ENCODE measurements at regions not wholly inside any gene's neighbourhood (a gene's known extent, or its start where the extent isn't known, plus 50 kb on each side); places are given as distances from the start of the nearest gene placed in this dataset.

DNA sequence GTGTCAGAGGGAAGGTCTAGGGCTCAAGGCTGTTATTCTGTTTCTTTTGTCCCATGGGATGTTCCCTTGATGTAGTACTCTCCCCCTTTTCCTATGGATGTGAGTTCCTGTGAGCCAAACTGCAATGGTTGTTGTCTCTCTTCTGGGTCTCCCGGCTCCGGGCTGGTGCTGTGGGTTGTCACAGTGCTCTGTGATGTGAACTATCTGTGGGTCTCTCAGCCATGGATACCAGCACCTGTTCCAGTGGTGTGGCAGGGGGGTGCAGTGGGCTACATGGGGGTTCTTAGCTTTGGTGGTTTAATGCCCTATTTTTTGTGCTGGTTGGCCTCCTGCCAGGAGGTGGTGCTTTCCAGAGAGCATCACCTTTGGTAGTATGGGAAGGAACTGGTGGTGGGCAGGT lies 941.1 kb downstream of the KCNA4 start:
- POLR2A ChIA-PET, result no interaction called here
- TF ChIP-seq ZNF624 (tag by site-specific recombination; IDR thresholded peaks at IDR 0.05), result no peak
- no peak for TF ChIP-seq GLIS1 (tag by site-specific recombination; IDR thresholded peaks at IDR 0.05)
- no peak for TF ChIP-seq ZFP3 (tag by site-specific recombination; IDR thresholded peaks at IDR 0.05; ENCODE audit: low read depth)
- TF ChIP-seq SP2 (tag by site-specific recombination; IDR thresholded peaks at IDR 0.05), result no peak
- TF ChIP-seq ZNF133 (tag by site-specific recombination; IDR thresholded peaks at IDR 0.05), result no peak
- no peak for TF ChIP-seq ZNF677 (tag by site-specific recombination; IDR thresholded peaks at IDR 0.05)
- TF ChIP-seq ZNF555 (tag by site-specific recombination; conservative IDR thresholded peaks at IDR 0.05), result no peak
- TF ChIP-seq ZNF223 (tag by site-specific recombination; IDR thresholded peaks at IDR 0.05), result no peak
- TF ChIP-seq ZNF473 (tag by site-specific recombination; IDR thresholded peaks at IDR 0.05), result no peak
- no peak for TF ChIP-seq KLF8 (tag by site-specific recombination; IDR thresholded peaks at IDR 0.05)
- TF ChIP-seq, protein P1, sequence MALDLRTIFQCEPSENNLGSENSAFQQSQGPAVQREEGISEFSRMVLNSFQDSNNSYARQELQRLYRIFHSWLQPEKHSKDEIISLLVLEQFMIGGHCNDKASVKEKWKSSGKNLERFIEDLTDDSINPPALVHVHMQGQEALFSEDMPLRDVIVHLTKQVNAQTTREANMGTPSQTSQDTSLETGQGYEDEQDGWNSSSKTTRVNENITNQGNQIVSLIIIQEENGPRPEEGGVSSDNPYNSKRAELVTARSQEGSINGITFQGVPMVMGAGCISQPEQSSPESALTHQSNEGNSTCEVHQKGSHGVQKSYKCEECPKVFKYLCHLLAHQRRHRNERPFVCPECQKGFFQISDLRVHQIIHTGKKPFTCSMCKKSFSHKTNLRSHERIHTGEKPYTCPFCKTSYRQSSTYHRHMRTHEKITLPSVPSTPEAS (tag by site-specific recombination; IDR thresholded peaks at IDR 0.05), result no peak
- TF ChIP-seq ZNF600 (tag by site-specific recombination; IDR thresholded peaks at IDR 0.05), result no peak
- TF ChIP-seq, protein P2, sequence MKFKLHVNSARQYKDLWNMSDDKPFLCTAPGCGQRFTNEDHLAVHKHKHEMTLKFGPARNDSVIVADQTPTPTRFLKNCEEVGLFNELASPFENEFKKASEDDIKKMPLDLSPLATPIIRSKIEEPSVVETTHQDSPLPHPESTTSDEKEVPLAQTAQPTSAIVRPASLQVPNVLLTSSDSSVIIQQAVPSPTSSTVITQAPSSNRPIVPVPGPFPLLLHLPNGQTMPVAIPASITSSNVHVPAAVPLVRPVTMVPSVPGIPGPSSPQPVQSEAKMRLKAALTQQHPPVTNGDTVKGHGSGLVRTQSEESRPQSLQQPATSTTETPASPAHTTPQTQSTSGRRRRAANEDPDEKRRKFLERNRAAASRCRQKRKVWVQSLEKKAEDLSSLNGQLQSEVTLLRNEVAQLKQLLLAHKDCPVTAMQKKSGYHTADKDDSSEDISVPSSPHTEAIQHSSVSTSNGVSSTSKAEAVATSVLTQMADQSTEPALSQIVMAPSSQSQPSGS (tag by site-specific recombination; IDR thresholded peaks at IDR 0.05; ENCODE audit: low read depth), result no peak
- TF ChIP-seq ZNF416 (tag by site-specific recombination; IDR thresholded peaks at IDR 0.05), result no peak
- TF ChIP-seq, protein P3, sequence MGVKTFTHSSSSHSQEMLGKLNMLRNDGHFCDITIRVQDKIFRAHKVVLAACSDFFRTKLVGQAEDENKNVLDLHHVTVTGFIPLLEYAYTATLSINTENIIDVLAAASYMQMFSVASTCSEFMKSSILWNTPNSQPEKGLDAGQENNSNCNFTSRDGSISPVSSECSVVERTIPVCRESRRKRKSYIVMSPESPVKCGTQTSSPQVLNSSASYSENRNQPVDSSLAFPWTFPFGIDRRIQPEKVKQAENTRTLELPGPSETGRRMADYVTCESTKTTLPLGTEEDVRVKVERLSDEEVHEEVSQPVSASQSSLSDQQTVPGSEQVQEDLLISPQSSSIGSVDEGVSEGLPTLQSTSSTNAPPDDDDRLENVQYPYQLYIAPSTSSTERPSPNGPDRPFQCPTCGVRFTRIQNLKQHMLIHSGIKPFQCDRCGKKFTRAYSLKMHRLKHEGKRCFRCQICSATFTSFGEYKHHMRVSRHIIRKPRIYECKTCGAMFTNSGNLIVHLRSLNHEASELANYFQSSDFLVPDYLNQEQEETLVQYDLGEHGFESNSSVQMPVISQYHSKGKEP (tag by site-specific recombination; IDR thresholded peaks at IDR 0.05), result no peak

DNA sequence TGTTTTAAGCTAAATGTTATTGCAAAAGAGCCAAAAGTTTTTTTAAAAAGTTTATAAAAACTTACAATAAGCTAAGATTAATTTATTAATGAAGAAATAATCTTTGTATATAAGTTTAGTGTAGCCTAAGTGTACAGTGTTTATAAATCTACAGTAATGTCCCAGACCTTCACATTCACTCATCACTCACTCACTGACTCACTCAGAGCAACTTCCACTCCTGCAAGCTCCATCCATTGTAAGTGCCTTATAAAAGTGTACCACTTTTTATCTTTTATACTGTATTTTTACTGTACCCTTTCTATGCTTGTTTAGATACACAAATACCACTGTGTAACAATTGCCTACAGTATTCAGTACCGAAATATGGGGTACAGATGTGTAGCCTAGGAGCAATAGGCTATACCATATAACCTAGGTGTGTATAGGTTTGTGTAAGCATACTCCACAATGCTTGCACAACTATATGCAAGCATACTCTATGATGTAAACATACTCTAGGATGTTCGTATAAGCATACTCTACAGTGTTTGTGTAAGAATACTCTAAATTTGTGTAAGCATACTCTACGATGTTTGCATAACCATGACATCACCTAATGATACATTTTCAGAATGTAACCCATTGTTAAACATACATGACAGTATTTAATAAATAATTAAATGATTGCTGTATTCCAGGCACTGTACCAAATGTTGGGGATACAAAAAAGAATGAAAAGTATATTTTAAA lies 953.0 kb downstream of the KCNA4 start:
- Histone ChIP-seq H3K4me1 (ENCODE audit: control insufficient read depth, insufficient read depth, low read length) (no peaks in the 10 kb centered on the region), H3K27ac (ENCODE audit: extremely low read depth, low read depth, low read length) (no peak overlapping the region), H3K9me3 (ENCODE audit: control insufficient read depth, insufficient read depth, low read depth, low read length) (no peaks in the 10 kb centered on the region), H3K4me3 (ENCODE audit: low read depth, low read length) (no peak overlapping the region), H3K36me3 (ENCODE audit: control insufficient read depth in 2 of 2, insufficient read depth in 1 of 2, low read length in 2 of 2) (no peaks in the 10 kb centered on the region)
- ChIA-PET CTCF (interaction anchor here (0.6 to 0.7 kb wide), 2 partner anchors 282 to 1500 kb away, joined by 3 read pairs; no protein-coding TSS in a partner anchor), POLR2A (no interaction called here)
- TF ChIP-seq BCL11B (tag by site-specific recombination; IDR thresholded peaks at IDR 0.05; ENCODE audit: low read depth), result no peak
- no peak for TF ChIP-seq ZNF221 (tag by site-specific recombination; IDR thresholded peaks at IDR 0.05; ENCODE audit: borderline replicate concordance)
- TF ChIP-seq, protein P4, sequence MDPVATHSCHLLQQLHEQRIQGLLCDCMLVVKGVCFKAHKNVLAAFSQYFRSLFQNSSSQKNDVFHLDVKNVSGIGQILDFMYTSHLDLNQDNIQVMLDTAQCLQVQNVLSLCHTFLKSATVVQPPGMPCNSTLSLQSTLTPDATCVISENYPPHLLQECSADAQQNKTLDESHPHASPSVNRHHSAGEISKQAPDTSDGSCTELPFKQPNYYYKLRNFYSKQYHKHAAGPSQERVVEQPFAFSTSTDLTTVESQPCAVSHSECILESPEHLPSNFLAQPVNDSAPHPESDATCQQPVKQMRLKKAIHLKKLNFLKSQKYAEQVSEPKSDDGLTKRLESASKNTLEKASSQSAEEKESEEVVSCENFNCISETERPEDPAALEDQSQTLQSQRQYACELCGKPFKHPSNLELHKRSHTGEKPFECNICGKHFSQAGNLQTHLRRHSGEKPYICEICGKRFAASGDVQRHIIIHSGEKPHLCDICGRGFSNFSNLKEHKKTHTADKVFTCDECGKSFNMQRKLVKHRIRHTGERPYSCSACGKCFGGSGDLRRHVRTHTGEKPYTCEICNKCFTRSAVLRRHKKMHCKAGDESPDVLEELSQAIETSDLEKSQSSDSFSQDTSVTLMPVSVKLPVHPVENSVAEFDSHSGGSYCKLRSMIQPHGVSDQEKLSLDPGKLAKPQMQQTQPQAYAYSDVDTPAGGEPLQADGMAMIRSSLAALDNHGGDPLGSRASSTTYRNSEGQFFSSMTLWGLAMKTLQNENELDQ (tag by site-specific recombination; IDR thresholded peaks at IDR 0.05; ENCODE audit: low read depth), result no peak
- TF ChIP-seq, protein P5, sequence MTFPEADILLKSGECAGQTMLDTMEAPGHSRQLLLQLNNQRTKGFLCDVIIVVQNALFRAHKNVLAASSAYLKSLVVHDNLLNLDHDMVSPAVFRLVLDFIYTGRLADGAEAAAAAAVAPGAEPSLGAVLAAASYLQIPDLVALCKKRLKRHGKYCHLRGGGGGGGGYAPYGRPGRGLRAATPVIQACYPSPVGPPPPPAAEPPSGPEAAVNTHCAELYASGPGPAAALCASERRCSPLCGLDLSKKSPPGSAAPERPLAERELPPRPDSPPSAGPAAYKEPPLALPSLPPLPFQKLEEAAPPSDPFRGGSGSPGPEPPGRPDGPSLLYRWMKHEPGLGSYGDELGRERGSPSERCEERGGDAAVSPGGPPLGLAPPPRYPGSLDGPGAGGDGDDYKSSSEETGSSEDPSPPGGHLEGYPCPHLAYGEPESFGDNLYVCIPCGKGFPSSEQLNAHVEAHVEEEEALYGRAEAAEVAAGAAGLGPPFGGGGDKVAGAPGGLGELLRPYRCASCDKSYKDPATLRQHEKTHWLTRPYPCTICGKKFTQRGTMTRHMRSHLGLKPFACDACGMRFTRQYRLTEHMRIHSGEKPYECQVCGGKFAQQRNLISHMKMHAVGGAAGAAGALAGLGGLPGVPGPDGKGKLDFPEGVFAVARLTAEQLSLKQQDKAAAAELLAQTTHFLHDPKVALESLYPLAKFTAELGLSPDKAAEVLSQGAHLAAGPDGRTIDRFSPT (tag by site-specific recombination; IDR thresholded peaks at IDR 0.05), result no peak
- no peak for TF ChIP-seq ZNF473 (tag by site-specific recombination; IDR thresholded peaks at IDR 0.05)
- TF ChIP-seq, protein P6, sequence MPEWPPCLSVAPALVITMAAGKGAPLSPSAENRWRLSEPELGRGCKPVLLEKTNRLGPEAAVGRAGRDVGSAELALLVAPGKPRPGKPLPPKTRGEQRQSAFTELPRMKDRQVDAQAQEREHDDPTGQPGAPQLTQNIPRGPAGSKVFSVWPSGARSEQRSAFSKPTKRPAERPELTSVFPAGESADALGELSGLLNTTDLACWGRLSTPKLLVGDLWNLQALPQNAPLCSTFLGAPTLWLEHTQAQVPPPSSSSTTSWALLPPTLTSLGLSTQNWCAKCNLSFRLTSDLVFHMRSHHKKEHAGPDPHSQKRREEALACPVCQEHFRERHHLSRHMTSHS (tag by site-specific recombination; IDR thresholded peaks at IDR 0.05), result no peak

More for the DNA sequence above, 941.1 kb downstream of the KCNA4 start:
- H3K9me3 ChIP-seq (ENCODE audit: control insufficient read depth, insufficient read depth, low read depth, low read length), result no peaks in the 10 kb centered on the region
- no peak overlapping the region for H3K4me3 ChIP-seq (ENCODE audit: low read depth, low read length)
- no peaks in the 10 kb centered on the region for H3K36me3 ChIP-seq (ENCODE audit: control insufficient read depth in 2 of 2, insufficient read depth in 1 of 2, low read length in 2 of 2)
- CTCF ChIA-PET, result no interaction called here
- H3K27ac ChIP-seq (ENCODE audit: extremely low read depth, low read depth, low read length), result no peak overlapping the region
- no peaks in the 10 kb centered on the region for H3K4me1 ChIP-seq (ENCODE audit: control insufficient read depth, insufficient read depth, low read length)
